WTC11 (cell line): ENCODE measurements at regions not wholly inside any gene's neighbourhood (a gene's known extent, or its start where the extent isn't known, plus 50 kb on each side); places are given as distances from the start of the nearest gene placed in this dataset.

Source experiments
- ATAC-seq: fragments of 200-7000 bp; cut with Tn5 transposase; 2 replicates; pipeline ENCODE4 v1.10.0; 2021; ENCODE audit warnings: mild to moderate bottlenecking, moderate library complexity
- CTCF ChIA-PET: fragments of 300-600 bp; sonication (Branson Sonifier 250); formaldehyde crosslinking; loops from one replicate; lab custom pipeline; 2021; ENCODE audit warnings: antibody characterized with exemption; lab: Charles Lee
- POLR2A ChIA-PET: fragments of 350-600 bp; sonication (Branson Sonifier 250); formaldehyde crosslinking; loops from one replicate; lab custom pipeline; 2021; ENCODE audit warnings: antibody characterized with exemption; lab: Charles Lee
- DNase-seq: peaks from one replicate; pipeline ENCODE4 v3.0.0; 2021; ENCODE audit warnings: low spot score
- H3K27ac Mint-ChIP-seq: 2 replicates; pipeline ENCODE4 v1.8.0; 2021; ENCODE audit warnings: mixed read lengths
- H3K27me3 Mint-ChIP-seq: 2 replicates; pipeline ENCODE4 v1.8.0; 2021; ENCODE audit warnings: low read depth, mild to moderate bottlenecking, moderate library complexity, mixed read lengths
- H3K36me3 Mint-ChIP-seq: 2 replicates; pipeline ENCODE4 v1.8.0; 2021; ENCODE audit warnings: mixed read lengths
- H3K4me1 Mint-ChIP-seq: 2 replicates; pipeline ENCODE4 v1.8.0; 2022; ENCODE audit warnings: mixed read lengths
- H3K4me3 Mint-ChIP-seq: 2 replicates; pipeline ENCODE4 v1.8.0; 2021; ENCODE audit warnings: mild to moderate bottlenecking, moderate library complexity, mixed read lengths
- H3K9me3 Mint-ChIP-seq: 2 replicates; pipeline ENCODE4 v1.8.0; 2021; ENCODE audit warnings: mixed read lengths
- ARID4B ChIP-seq: sonication (generic); formaldehyde crosslinking; IDR thresholded peaks from 2 replicates; pipeline ENCODE4 v1.8.0; 2023; ENCODE audit warnings: missing genetic modification reagents, mild to moderate bottlenecking, borderline replicate concordance
- CREM ChIP-seq: sonication (generic); formaldehyde crosslinking; IDR thresholded peaks from 2 replicates; pipeline ENCODE4 v1.8.1; 2022; ENCODE audit warnings: mild to moderate bottlenecking, missing genetic modification reagents, moderate library complexity
- ELF4 ChIP-seq: sonication (generic); formaldehyde crosslinking; IDR thresholded peaks from 2 replicates; pipeline ENCODE4 v1.8.1; 2022; ENCODE audit warnings: low read depth, mild to moderate bottlenecking, moderate library complexity, missing genetic modification reagents
- FOXK1 ChIP-seq: sonication (generic); formaldehyde crosslinking; IDR thresholded peaks from 2 replicates; pipeline ENCODE4 v1.8.0; 2022; ENCODE audit warnings: mild to moderate bottlenecking, moderate library complexity, missing genetic modification reagents
- IRF2 ChIP-seq: sonication (generic); formaldehyde crosslinking; IDR thresholded peaks from 2 replicates; pipeline ENCODE4 v1.8.0; 2022; ENCODE audit warnings: low read depth, missing genetic modification reagents, borderline replicate concordance
- JUN ChIP-seq: sonication (generic); formaldehyde crosslinking; IDR thresholded peaks from 2 replicates; pipeline ENCODE4 v1.8.0; 2023; ENCODE audit warnings: mild to moderate bottlenecking, missing genetic modification reagents
- KAT7 ChIP-seq: sonication (generic); formaldehyde crosslinking; IDR thresholded peaks from 2 replicates; pipeline ENCODE4 v1.8.1; 2023; ENCODE audit warnings: missing genetic modification reagents, mild to moderate bottlenecking, borderline replicate concordance
- NR1H2 ChIP-seq: sonication (generic); formaldehyde crosslinking; IDR thresholded peaks from 2 replicates; pipeline ENCODE4 v1.9.0; 2021; ENCODE audit warnings: mild to moderate bottlenecking, moderate library complexity, missing genetic modification reagents
- OVOL2 ChIP-seq: fragments of 250-450 bp; sonication (Bioruptor Pico); IDR thresholded peaks from 2 replicates; pipeline ENCODE4 v1.9.0; 2021; ENCODE audit warnings: mild to moderate bottlenecking, borderline replicate concordance
- PRRX2 ChIP-seq: fragments of 250-450 bp; sonication (Bioruptor Pico); IDR thresholded peaks from 2 replicates; pipeline ENCODE4 v1.8.0; 2021; ENCODE audit warnings: mild to moderate bottlenecking
- SMAD3 ChIP-seq: sonication (generic); formaldehyde crosslinking; IDR thresholded peaks from 2 replicates; pipeline ENCODE4 v1.8.0; 2022; ENCODE audit warnings: missing genetic modification reagents, mild to moderate bottlenecking, borderline replicate concordance
- USF1 ChIP-seq: sonication (generic); formaldehyde crosslinking; IDR thresholded peaks from 2 replicates; pipeline ENCODE4 v1.8.0; 2022; ENCODE audit warnings: mild to moderate bottlenecking, missing genetic modification reagents
- USF2 ChIP-seq: sonication (generic); formaldehyde crosslinking; IDR thresholded peaks from 2 replicates; pipeline ENCODE4 v1.8.1; 2023; ENCODE audit warnings: mild to moderate bottlenecking, missing genetic modification reagents, moderate library complexity
- ZBTB21 ChIP-seq: sonication (generic); formaldehyde crosslinking; IDR thresholded peaks from 2 replicates; pipeline ENCODE4 v1.8.1; 2023; ENCODE audit warnings: mild to moderate bottlenecking, missing genetic modification reagents, borderline replicate concordance
- ZNF219 ChIP-seq: sonication (generic); formaldehyde crosslinking; IDR thresholded peaks from 2 replicates; pipeline ENCODE4 v1.8.0; 2023; ENCODE audit warnings: missing genetic modification reagents, mild to moderate bottlenecking, borderline replicate concordance
- ZNF263 ChIP-seq: sonication (generic); formaldehyde crosslinking; IDR thresholded peaks from 2 replicates; pipeline ENCODE4 v1.8.1; 2022; ENCODE audit warnings: low read depth, mild to moderate bottlenecking, moderate library complexity, missing genetic modification reagents
- ZNF416 ChIP-seq: fragments of 250-450 bp; sonication (Bioruptor Pico); IDR thresholded peaks from 2 replicates; pipeline ENCODE4 v1.9.0; 2021; ENCODE audit warnings: mild to moderate bottlenecking, inconsistent platforms
- TF ChIP-seq, protein P1 (sequence below): fragments of 250-450 bp; sonication (Bioruptor Pico); IDR thresholded peaks from 2 replicates; pipeline ENCODE4 v1.9.0; 2021; ENCODE audit warnings: mild to moderate bottlenecking

GRCh38 chr3:59372346-59372745 lies 322.5 kb upstream of the CFAP20DC start (continued):
- TF ChIP-seq ARID4B (CRISPR knock-in tag) (no peak), ZNF263 (CRISPR knock-in tag) (no peak), IRF2 (CRISPR knock-in tag) (no peak), JUN (CRISPR knock-in tag) (no peak), CREM (CRISPR knock-in tag) (no peak), ZBTB21 (CRISPR knock-in tag) (no peak), PRRX2 (CRISPR knock-in tag) (no peak), SMAD3 (no peak), OVOL2 (CRISPR knock-in tag) (no peak), USF1 (CRISPR knock-in tag) (no peak)
- TF ChIP-seq, all 79 proteins: peak for 0

GRCh38 chr3:59368900-59369675 lies 319.3 kb upstream of the CFAP20DC start:
- H3K36me3 Mint-ChIP-seq: no peaks in the 10 kb centered on the region
- peaks cover 12% of the 10 kb centered on the region for H3K9me3 Mint-ChIP-seq
- no peak for DNase-seq
- ChIA-PET CTCF (no interaction called here), POLR2A (no interaction called here)
- no peak for ATAC-seq
- no peak overlapping the region for H3K27ac Mint-ChIP-seq
- no peaks in the 10 kb centered on the region; the same call in 1 of the 2 replicates for H3K27me3 Mint-ChIP-seq
- peaks cover 8% of the 10 kb centered on the region for H3K4me1 Mint-ChIP-seq
- H3K4me3 Mint-ChIP-seq: no peak overlapping the region
- TF ChIP-seq ZBTB21 (CRISPR knock-in tag) (no peak), ELF4 (CRISPR knock-in tag) (no peak), FOXK1 (no peak), KAT7 (no peak), ZNF416 (CRISPR knock-in tag) (no peak), USF2 (no peak), NR1H2 (CRISPR knock-in tag) (no peak), ZNF219 (CRISPR knock-in tag) (no peak)
- TF ChIP-seq, protein P1, sequence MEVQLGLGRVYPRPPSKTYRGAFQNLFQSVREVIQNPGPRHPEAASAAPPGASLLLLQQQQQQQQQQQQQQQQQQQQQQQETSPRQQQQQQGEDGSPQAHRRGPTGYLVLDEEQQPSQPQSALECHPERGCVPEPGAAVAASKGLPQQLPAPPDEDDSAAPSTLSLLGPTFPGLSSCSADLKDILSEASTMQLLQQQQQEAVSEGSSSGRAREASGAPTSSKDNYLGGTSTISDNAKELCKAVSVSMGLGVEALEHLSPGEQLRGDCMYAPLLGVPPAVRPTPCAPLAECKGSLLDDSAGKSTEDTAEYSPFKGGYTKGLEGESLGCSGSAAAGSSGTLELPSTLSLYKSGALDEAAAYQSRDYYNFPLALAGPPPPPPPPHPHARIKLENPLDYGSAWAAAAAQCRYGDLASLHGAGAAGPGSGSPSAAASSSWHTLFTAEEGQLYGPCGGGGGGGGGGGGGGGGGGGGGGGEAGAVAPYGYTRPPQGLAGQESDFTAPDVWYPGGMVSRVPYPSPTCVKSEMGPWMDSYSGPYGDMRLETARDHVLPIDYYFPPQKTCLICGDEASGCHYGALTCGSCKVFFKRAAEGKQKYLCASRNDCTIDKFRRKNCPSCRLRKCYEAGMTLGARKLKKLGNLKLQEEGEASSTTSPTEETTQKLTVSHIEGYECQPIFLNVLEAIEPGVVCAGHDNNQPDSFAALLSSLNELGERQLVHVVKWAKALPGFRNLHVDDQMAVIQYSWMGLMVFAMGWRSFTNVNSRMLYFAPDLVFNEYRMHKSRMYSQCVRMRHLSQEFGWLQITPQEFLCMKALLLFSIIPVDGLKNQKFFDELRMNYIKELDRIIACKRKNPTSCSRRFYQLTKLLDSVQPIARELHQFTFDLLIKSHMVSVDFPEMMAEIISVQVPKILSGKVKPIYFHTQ (CRISPR knock-in tag): no peak
